GM12878 (cell line): ENCODE measurements at regions not wholly inside any gene's neighbourhood (a gene's known extent, or its start where the extent isn't known, plus 50 kb on each side); places are given as distances from the start of the nearest gene placed in this dataset.

Source experiments
- ATAC-seq: fragments of 200-7000 bp; cut with Tn5 transposase; 3 replicates; pipeline ENCODE4 v1.9.1; 2020; ENCODE audit warnings: mild to moderate bottlenecking, moderate library complexity
- BruUV-seq: library from RNA; stranded (reverse); fragments of 400-500 nt; replicated peaks from 2 replicates; lab custom pipeline; 2021; lab: Mats Ljungman, UMichigan
- CTCF ChIA-PET: fragments of 300-600 bp; sonication (Branson Sonifier 250); formaldehyde crosslinking; extraction: SDS; loops from one replicate; lab custom pipeline; 2021; ENCODE audit warnings: inconsistent platforms; lab: Yijun Ruan, JAX
- POLR2A ChIA-PET: fragments of 350-600 bp; formaldehyde crosslinking; extraction: SDS; loops from one replicate; lab custom pipeline; 2021; ENCODE audit warnings: inconsistent platforms; lab: Charles Lee
- RAD21 ChIA-PET: fragments of 300-600 bp; sonication (Branson Sonifier 250); formaldehyde crosslinking; loops from one replicate; lab custom pipeline; 2023; ENCODE audit warnings: antibody characterized with exemption; ENCODE audit not compliant: unreplicated experiment; lab: Charles Lee
- SMC1A ChIA-PET: fragments of 300-600 bp; sonication (Branson Sonifier 250); formaldehyde crosslinking; loops from one replicate; lab custom pipeline; 2023; ENCODE audit not compliant: unreplicated experiment, uncharacterized antibody; lab: Charles Lee
- DNase-seq: peaks from one replicate; pipeline ENCODE4 v3.0.0-alpha.2; 2011; ENCODE audit warnings: low read depth, low spot score
- FAIRE-seq: peaks from 3 replicates; lab custom pipeline; 2011; peaks lifted over from hg19 to GRCh38; lab: Jason Lieb, UNC
- H2AFZ ChIP-seq: 2 replicates; pipeline ENCODE4 v1.6.0; 2011; ENCODE audit warnings: low read depth, low read length, control low read depth; ENCODE audit not compliant: control insufficient read depth
- H3K27ac ChIP-seq: 2 replicates; pipeline ENCODE4 v1.5.1; 2011; ENCODE audit warnings: control low read depth; ENCODE audit not compliant: control insufficient read depth, insufficient read depth
- H3K27me3 ChIP-seq, 2 experiments: replicated peaks in 1 of 2; 2 replicates each; pipeline versions ENCODE4 v1.6.0 to v1.6.1; 2011; ENCODE audit warnings: low read length in 1 of 2; ENCODE audit not compliant: control insufficient read depth in 2 of 2, insufficient read depth in 2 of 2
- H3K36me3 ChIP-seq, 2 experiments: 2 replicates each; pipeline ENCODE4 v1.5.1; 2011; ENCODE audit warnings: low read length in 1 of 2; ENCODE audit not compliant: control insufficient read depth in 2 of 2, insufficient read depth in 2 of 2
- H3K4me1 ChIP-seq: 2 replicates; pipeline ENCODE4 v1.6.1; 2011; ENCODE audit warnings: mild to moderate bottlenecking, low read length, moderate library complexity, mixed read lengths; ENCODE audit not compliant: control insufficient read depth, insufficient read depth
- H3K4me2 ChIP-seq: 2 replicates; pipeline ENCODE4 v1.6.0; 2011; ENCODE audit warnings: control low read depth; ENCODE audit not compliant: control insufficient read depth, insufficient read depth
- H3K4me3 ChIP-seq: fragments of 200-600 bp; sonication (generic); 2 replicates; pipeline ENCODE4 v1.5.1; 2016
- H3K79me2 ChIP-seq: 2 replicates; pipeline ENCODE4 v1.6.0; 2011; ENCODE audit warnings: low read length; ENCODE audit not compliant: control insufficient read depth, insufficient read depth
- H3K9ac ChIP-seq: 2 replicates; pipeline ENCODE4 v1.8.0; 2011; ENCODE audit warnings: low read length, control low read depth, mixed read lengths; ENCODE audit not compliant: control insufficient read depth, insufficient read depth
- H3K9me3 ChIP-seq: replicated peaks from 3 replicates; pipeline ENCODE4 v1.5.1; 2011; ENCODE audit warnings: mild to moderate bottlenecking, low read length; ENCODE audit not compliant: control insufficient read depth, insufficient read depth
- H4K20me1 ChIP-seq: 2 replicates; pipeline ENCODE4 v1.6.0; 2011; ENCODE audit not compliant: control insufficient read depth, insufficient read depth
- FOS ChIP-seq: IDR thresholded peaks from 3 replicates; pipeline ENCODE4 v1.6.1; 2011; ENCODE audit warnings: borderline replicate concordance; ENCODE audit not compliant: insufficient read length; ENCODE audit errors: extremely low read depth
- HDAC6 ChIP-seq: fragments of 200-600 bp; sonication (generic); IDR thresholded peaks from one replicate; pipeline ENCODE4 v1.8.0; 2017; ENCODE audit warnings: antibody characterized with exemption; ENCODE audit not compliant: unreplicated experiment
- IKZF2 ChIP-seq, 2 experiments: fragments of 450-650 bp; IDR thresholded peaks; 2 replicates each; pipeline ENCODE4 v1.6.1; 2017; ENCODE audit warnings: mild to moderate bottlenecking in 2 of 2, moderate library complexity in 2 of 2
- MTA2 ChIP-seq: fragments of 450-650 bp; IDR thresholded peaks from 2 replicates; pipeline ENCODE4 v1.6.1; 2016; ENCODE audit warnings: low read depth, mild to moderate bottlenecking, moderate library complexity
- NFIC ChIP-seq: IDR thresholded peaks from 2 replicates; pipeline ENCODE4 v1.6.1; 2012; ENCODE audit warnings: low read depth, mild to moderate bottlenecking, inconsistent platforms, low read length, moderate library complexity
- NFXL1 ChIP-seq: fragments of 450-650 bp; IDR thresholded peaks from 2 replicates; pipeline ENCODE4 v1.6.1; 2017; ENCODE audit warnings: antibody characterized with exemption, mild to moderate bottlenecking, borderline replicate concordance
- POU2F2 ChIP-seq: IDR thresholded peaks from 3 replicates; pipeline ENCODE4 v1.6.1; 2011; ENCODE audit warnings: low read depth, mild to moderate bottlenecking, low read length, borderline replicate concordance
- RB1 ChIP-seq: fragments of 450-650 bp; formaldehyde crosslinking; IDR thresholded peaks from 2 replicates; pipeline ENCODE4 v1.6.1; 2017; ENCODE audit warnings: mild to moderate bottlenecking, borderline replicate concordance
- RCOR1 ChIP-seq: conservative IDR thresholded peaks from 2 replicates; pipeline ENCODE4 v1.6.1; 2012; ENCODE audit warnings: low read depth, low read length, improper control_type of control experiment
- SMC3 ChIP-seq: IDR thresholded peaks from 2 replicates; pipeline ENCODE4 v1.6.1; 2011; ENCODE audit warnings: low read length, improper control_type of control experiment, borderline replicate concordance
- STAT3 ChIP-seq: IDR thresholded peaks from 2 replicates; pipeline ENCODE4 v1.6.1; 2011; ENCODE audit warnings: low read depth, low read length, improper control_type of control experiment
- SUZ12 ChIP-seq: fragments of 200-600 bp; sonication (generic); IDR thresholded peaks from one replicate; pipeline ENCODE4 v1.6.1; 2018; ENCODE audit warnings: antibody characterized with exemption, mild to moderate bottlenecking; ENCODE audit not compliant: unreplicated experiment
- YBX1 ChIP-seq: fragments of 450-650 bp; IDR thresholded peaks from 2 replicates; pipeline ENCODE4 v1.6.1; 2016; ENCODE audit warnings: antibody characterized with exemption
- ZNF384 ChIP-seq: IDR thresholded peaks from 2 replicates; pipeline ENCODE4 v1.6.1; 2012; ENCODE audit warnings: low read depth, mild to moderate bottlenecking, low read length, improper control_type of control experiment, borderline replicate concordance
- ZZZ3 ChIP-seq: IDR thresholded peaks from 2 replicates; pipeline ENCODE4 v1.6.1; 2011; ENCODE audit warnings: low read depth; ENCODE audit not compliant: control insufficient read depth, insufficient read length
- WGBS: methylation state at CpG from one replicate; pipeline ENCODE4 v1.1.6; 2016; ENCODE audit warnings: low lambda C conversion rate; ENCODE audit not compliant: insufficient replicate concordance, insufficient coverage; ENCODE audit errors: missing lambda C conversion rate; 5-methylcytosine and 5-hydroxymethylcytosine counted together
- in situ Hi-C: fragments of 300-500 bp; cut with MboI; formaldehyde crosslinking; loops from 9 replicates; pipeline ENCODE4 v1.14.3; 2018; ENCODE audit warnings: mixed read lengths
- intact Hi-C: fragments of 100-400 bp; cut with micrococcal nuclease; formaldehyde crosslinking; loops from one replicate; pipeline ENCODE4 v1.14.2; 2022; ENCODE audit not compliant: unreplicated experiment

- in situ Hi-C loops, result no loop called here
- H2AFZ ChIP-seq, result no peak overlapping the region
- BruUV-seq, result no TSS peak
- no peak overlapping the region for H3K9ac ChIP-seq
- TF ChIP-seq RCOR1 (no peak), NFXL1 (no peak), MTA2 (no peak), SUZ12 (no peak), STAT3 (no peak), ZNF384 (no peak), RB1 (no peak), ZZZ3 (no peak), HDAC6 (no peak), IKZF2 (IDR thresholded peaks at IDR 0.05) (no peak)
- TF ChIP-seq, all 136 proteins: peak for 0
- POLR2A ChIA-PET, result no interaction called here
- Histone ChIP-seq H3K27me3 (no peaks in the 10 kb centered on the region), H3K4me3 (no peak overlapping the region), H3K4me2 (no peak overlapping the region), H3K4me1 (no peaks in the 10 kb centered on the region), H3K79me2 (no peaks in the 10 kb centered on the region), H3K36me3 (no peaks in the 10 kb centered on the region), H3K9me3 (no peaks in the 10 kb centered on the region), H3K27ac (no peak overlapping the region), H4K20me1 (no peaks in the 10 kb centered on the region)
- no peak for ATAC-seq
- DNase-seq, result no peak
- FAIRE-seq, result no peak
- RAD21 ChIA-PET, result no interaction called here
- SMC1A ChIA-PET, result no interaction called here
- WGBS, result 56% methylated on average over 4 of the region's 4 CpGs
- intact Hi-C loops, result no loop called here
- CTCF ChIA-PET, result no interaction called here
Measured at GRCh38 chr14:29486132-29486531, 441.5 kb downstream of the PRKD1 start.

GRCh38 chr14:29489911-29490425 lies 437.7 kb downstream of the PRKD1 start:
- Histone ChIP-seq H3K27me3 (no peaks in the 10 kb centered on the region), H3K9ac (no peak overlapping the region), H3K9me3 (no peaks in the 10 kb centered on the region)

More at GRCh38 chr14:29489911-29490425, 437.7 kb downstream of the PRKD1 start:
- ChIA-PET POLR2A (no interaction called here), CTCF (no interaction called here), RAD21 (no interaction called here), SMC1A (no interaction called here)
- BruUV-seq, result no TSS peak
- WGBS, result 37% methylated on average over 4 of the region's 4 CpGs
- Histone ChIP-seq H4K20me1 (no peaks in the 10 kb centered on the region), H3K4me3 (no peak overlapping the region), H2AFZ (no peak overlapping the region), H3K79me2 (no peaks in the 10 kb centered on the region), H3K4me2 (no peak overlapping the region), H3K4me1 (no peaks in the 10 kb centered on the region), H3K27ac (no peak overlapping the region), H3K36me3 (no peaks in the 10 kb centered on the region)
- ATAC-seq (no peak), FAIRE-seq (no peak), DNase-seq (no peak)
- TF ChIP-seq RB1 (no peak), POU2F2 (no peak), FOS (no peak), YBX1 (no peak), SMC3 (no peak), NFIC (no peak)
- intact Hi-C loops, result no loop called here
- in situ Hi-C loops, result no loop called here
